AG09309 (cell line): ENCODE measurements at regions not wholly inside any gene's neighbourhood (a gene's known extent, or its start where the extent isn't known, plus 50 kb on each side); places are given as distances from the start of the nearest gene placed in this dataset.

ENCODE experiments used
- DNase-seq: peaks from one replicate; pipeline ENCODE4 v3.0.0-alpha.2; 2010; ENCODE audit warnings: low read depth
- H3K4me3 ChIP-seq: 2 replicates; pipeline ENCODE4 v1.5.1; 2011; ENCODE audit warnings: mild to moderate bottlenecking, low read depth, low read length, moderate library complexity; ENCODE audit not compliant: control insufficient read depth
- TF ChIP-seq, protein P1 (sequence below): IDR thresholded peaks from 2 replicates; pipeline ENCODE4 v1.5.1; 2011; ENCODE audit warnings: mild to moderate bottlenecking, low read depth, low read length, inconsistent platforms; ENCODE audit not compliant: insufficient read depth, control insufficient read depth; ENCODE audit errors: missing control alignments

DNA sequence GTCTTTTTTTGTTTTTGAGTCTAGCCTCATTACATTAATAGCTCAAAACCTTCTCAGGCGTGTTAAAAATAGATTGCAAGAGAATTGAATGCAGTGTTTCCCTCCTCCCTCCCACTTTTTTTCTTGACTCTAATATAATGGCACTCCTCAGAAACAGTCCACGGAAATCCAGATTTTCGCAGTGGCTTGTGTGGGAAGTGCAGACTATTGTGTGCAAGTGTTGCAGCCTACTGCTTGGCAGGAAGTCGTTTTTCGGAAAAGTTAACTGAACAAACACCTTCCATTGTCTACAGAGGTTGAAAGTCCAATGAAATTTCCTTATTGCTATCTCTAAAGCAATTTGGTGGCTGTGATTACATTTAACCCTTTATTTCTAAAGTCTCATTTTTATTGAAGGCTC, 147.9 kb upstream of the E2F7 start:
- H3K4me3 ChIP-seq: no peak overlapping the region
- TF ChIP-seq, protein P1, sequence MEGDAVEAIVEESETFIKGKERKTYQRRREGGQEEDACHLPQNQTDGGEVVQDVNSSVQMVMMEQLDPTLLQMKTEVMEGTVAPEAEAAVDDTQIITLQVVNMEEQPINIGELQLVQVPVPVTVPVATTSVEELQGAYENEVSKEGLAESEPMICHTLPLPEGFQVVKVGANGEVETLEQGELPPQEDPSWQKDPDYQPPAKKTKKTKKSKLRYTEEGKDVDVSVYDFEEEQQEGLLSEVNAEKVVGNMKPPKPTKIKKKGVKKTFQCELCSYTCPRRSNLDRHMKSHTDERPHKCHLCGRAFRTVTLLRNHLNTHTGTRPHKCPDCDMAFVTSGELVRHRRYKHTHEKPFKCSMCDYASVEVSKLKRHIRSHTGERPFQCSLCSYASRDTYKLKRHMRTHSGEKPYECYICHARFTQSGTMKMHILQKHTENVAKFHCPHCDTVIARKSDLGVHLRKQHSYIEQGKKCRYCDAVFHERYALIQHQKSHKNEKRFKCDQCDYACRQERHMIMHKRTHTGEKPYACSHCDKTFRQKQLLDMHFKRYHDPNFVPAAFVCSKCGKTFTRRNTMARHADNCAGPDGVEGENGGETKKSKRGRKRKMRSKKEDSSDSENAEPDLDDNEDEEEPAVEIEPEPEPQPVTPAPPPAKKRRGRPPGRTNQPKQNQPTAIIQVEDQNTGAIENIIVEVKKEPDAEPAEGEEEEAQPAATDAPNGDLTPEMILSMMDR: no peak
- DNase-seq: no peak

DNA sequence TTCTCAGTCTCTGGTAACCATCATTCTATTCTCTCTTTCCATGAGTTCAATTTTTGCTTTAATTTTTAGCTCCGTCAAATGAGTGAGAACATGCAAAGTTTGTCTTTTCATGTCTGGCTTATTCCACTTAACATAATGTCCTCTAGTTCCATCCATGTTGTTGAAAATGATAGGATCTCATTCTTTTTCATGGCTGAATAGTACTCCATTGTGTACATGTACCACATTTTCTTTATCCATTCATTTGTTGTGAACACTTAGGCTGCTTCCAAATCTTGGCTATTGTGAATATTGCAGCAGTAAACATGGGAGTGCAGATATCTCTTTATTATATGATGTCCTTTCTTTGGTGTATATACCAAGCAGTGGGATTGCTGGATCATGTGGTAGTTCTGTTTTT, 145.4 kb upstream of the E2F7 start:
- DNase-seq: no peak
- H3K4me3 ChIP-seq: no peak overlapping the region
- TF ChIP-seq, protein P1: no peak

DNA sequence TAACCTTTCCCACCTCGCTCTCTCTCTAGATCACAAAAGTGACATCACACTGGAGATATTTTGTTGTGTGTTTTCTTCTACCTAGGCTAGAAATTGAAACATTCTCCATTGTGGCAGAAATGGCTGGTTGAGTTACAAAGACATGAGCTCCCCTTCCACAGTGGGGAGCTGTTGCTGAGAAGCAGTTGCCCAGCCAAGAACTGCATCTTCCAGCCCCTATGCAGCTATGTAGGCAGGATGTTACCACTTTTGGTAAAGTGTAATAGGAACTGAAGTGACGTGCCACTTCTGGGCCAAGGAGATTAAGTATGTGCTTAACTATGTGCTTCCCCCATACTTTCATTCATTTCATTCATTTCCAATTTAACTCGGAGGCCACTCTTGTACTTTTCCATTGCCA, 138.7 kb upstream of the E2F7 start:
- DNase-seq: no peak
- TF ChIP-seq, protein P1: no peak
- H3K4me3 ChIP-seq: no peak overlapping the region

DNA sequence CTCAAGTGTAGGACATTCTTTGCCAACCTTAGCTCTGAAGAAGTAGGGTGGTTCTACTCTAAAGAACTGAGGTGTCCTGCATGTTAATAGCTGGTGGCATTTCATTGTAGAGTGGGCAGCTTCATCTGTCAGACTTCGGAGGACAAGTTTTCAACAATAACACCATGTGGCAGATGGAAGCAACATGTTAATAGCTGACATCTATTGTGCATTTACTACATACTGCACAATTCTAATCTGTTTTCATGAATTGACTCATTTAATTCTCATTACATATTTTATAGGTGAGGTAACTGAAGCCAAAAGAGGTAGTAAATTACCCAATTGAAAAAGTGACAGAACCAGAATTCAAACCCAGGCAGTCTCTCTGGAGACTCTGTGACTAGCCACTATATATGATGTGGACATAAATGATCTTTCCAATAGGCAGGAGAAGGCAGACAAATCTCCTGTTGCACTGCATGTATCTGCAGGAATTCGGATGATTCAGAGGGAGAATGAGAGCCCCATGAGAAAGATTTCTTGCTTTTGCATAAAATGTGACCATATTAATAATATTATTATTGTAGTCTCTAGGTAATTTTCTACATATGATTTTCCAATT, 137.2 kb upstream of the E2F7 start:
- no peak for DNase-seq
- TF ChIP-seq, protein P1: no peak
- no peak overlapping the region for H3K4me3 ChIP-seq

DNA sequence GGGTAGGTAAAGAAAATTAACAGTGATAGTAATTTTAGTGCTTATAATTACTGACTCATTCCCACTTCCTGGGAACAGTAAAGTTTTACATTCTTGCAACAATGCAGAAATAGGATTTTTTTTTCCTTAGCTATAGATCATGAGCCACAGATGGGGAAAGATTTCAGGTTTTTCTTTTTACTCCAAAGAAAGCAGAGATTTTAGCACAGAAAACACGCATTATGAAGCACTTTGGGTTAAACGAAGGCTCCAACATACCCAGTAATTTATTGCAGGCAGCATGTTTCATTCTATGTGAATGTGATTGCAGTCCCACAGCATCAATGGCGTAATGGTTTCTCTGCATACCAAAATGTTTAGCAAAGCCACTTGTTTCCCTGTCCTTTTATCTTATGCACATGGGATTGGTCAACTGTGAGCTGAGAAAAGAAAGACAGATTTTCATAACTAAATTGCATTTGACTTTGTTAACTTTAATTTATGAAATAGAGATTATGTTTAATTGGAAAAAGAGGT, 124.6 kb upstream of the E2F7 start:
- TF ChIP-seq, protein P1: no peak
- peak; percentile 90 for DNase-seq
- H3K4me3 ChIP-seq: no peak overlapping the region

DNA sequence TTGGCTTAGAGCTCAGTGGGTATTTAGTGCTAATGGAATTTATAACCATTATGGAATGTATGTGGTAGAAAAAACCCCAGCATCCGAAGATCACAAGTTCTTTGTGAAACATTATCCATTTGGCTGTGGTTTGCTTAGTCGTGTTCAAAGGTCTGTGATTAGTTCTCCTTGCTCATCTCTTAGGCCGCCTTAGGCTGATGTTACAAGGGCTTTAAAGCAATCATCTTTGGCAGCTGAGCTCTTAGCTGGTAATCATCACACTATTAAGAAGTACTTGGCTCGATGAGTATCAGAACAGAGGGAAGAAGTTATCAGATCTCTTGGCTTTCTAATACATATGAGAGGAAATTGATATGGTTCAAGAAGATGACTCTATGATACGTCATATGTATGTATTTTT, 124.1 kb upstream of the E2F7 start:
- no peak overlapping the region for H3K4me3 ChIP-seq
- TF ChIP-seq, protein P1: no peak
- DNase-seq: no peak
